ENCODE measurements at regions not wholly inside any gene's neighbourhood (a gene's known extent, or its start where the extent isn't known, plus 50 kb on each side); places are given as distances from the start of the nearest gene placed in this dataset.

GRCh38 chr15:37847776-37848175, 86.7 kb upstream of the TMCO5A start:
- H3K4me3 ChIP-seq (ENCODE audit: control insufficient read depth, low read depth, low read length) = no peak overlapping the region
- DNase-seq (ENCODE audit: low read depth) = no peak
- TF ChIP-seq, protein P1, sequence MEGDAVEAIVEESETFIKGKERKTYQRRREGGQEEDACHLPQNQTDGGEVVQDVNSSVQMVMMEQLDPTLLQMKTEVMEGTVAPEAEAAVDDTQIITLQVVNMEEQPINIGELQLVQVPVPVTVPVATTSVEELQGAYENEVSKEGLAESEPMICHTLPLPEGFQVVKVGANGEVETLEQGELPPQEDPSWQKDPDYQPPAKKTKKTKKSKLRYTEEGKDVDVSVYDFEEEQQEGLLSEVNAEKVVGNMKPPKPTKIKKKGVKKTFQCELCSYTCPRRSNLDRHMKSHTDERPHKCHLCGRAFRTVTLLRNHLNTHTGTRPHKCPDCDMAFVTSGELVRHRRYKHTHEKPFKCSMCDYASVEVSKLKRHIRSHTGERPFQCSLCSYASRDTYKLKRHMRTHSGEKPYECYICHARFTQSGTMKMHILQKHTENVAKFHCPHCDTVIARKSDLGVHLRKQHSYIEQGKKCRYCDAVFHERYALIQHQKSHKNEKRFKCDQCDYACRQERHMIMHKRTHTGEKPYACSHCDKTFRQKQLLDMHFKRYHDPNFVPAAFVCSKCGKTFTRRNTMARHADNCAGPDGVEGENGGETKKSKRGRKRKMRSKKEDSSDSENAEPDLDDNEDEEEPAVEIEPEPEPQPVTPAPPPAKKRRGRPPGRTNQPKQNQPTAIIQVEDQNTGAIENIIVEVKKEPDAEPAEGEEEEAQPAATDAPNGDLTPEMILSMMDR (IDR thresholded peaks at IDR 0.05; ENCODE audit: control insufficient read depth, insufficient read depth, low read depth, low read length, missing control alignments) = no peak

DNA sequence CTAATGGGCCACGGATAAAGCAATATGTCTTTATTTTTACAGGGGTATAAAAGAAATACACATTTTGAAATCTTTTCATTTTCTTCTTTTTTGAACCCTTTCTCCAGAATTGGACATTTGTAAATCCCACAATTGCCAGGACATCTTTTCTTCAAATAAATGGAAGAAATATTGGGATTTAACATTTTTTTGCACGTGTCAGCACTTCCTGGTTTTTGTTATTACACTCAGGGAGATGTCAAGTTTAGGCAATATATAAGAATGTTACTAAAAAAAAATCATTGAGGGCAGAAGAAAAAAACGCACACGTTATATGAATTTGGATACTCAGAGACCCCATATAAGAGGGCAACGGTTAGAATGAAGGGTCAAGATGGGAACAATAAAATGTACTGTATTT, 78.3 kb upstream of the TMCO5A start:
- no peak overlapping the region for H3K4me3 ChIP-seq (ENCODE audit: control insufficient read depth, low read depth, low read length)
- no peak for DNase-seq (ENCODE audit: low read depth)
- TF ChIP-seq, protein P1 (IDR thresholded peaks at IDR 0.05; ENCODE audit: control insufficient read depth, insufficient read depth, low read depth, low read length, missing control alignments) = no peak

GRCh38 chr15:37860896-37861295, 73.5 kb upstream of the TMCO5A start:
- TF ChIP-seq, protein P1 (IDR thresholded peaks at IDR 0.05; ENCODE audit: control insufficient read depth, insufficient read depth, low read depth, low read length, missing control alignments) = no peak
- no peak for DNase-seq (ENCODE audit: low read depth)

DNA sequence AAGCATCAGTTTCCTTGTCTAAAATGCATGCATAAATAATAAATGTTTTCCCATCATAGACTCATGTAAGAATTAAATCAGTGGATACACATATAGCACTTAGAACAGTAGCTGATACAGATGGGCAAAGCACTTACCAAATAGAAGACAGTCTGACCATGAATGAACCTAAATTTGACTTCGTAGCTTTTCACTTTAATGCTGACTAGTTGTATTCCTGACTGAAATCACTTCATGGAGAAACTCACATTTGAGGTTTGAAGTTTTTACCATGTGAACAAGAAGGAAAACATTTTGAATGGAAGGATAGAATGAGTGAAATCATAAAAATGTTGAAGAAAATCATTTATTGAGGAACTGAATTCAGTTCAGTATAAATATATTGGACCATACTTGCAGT, 68.8 kb upstream of the TMCO5A start:
- no peak overlapping the region for H3K4me3 ChIP-seq (ENCODE audit: control insufficient read depth, low read depth, low read length)
- DNase-seq (ENCODE audit: low read depth) = no peak
- TF ChIP-seq, protein P1 (IDR thresholded peaks at IDR 0.05; ENCODE audit: control insufficient read depth, insufficient read depth, low read depth, low read length, missing control alignments) = no peak

More at GRCh38 chr15:37860896-37861295, 73.5 kb upstream of the TMCO5A start:
- no peak overlapping the region for H3K4me3 ChIP-seq (ENCODE audit: control insufficient read depth, low read depth, low read length)

DNA sequence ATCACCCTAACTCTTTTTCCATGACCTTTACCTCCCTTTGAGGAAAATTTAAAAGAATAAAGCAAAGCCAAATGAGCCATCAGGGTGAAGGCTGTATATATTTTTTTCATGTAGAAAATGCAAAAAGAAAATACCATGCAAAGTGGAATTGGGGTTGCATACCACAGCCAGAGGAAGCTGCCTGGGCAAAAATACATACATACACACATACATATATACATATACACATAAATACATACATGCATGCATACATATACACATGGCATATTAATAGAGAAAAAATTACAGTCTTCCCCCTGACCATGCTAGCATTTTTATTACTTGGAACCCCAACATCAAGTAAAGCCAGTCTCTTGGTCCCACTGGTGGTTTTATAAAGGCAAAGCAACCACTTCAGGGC, 63.7 kb upstream of the TMCO5A start:
- TF ChIP-seq, protein P1 (IDR thresholded peaks at IDR 0.05; ENCODE audit: control insufficient read depth, insufficient read depth, low read depth, low read length, missing control alignments) = no peak
- DNase-seq (ENCODE audit: low read depth) = no peak
- H3K4me3 ChIP-seq (ENCODE audit: control insufficient read depth, low read depth, low read length) = no peak overlapping the region

- no peak for DNase-seq (ENCODE audit: low read depth)
- H3K4me3 ChIP-seq (ENCODE audit: control insufficient read depth, low read depth, low read length) = no peak overlapping the region
- TF ChIP-seq, protein P1 (IDR thresholded peaks at IDR 0.05; ENCODE audit: control insufficient read depth, insufficient read depth, low read depth, low read length, missing control alignments) = no peak
Observed at GRCh38 chr15:37872661-37873060, 61.8 kb upstream of the TMCO5A start.

DNA sequence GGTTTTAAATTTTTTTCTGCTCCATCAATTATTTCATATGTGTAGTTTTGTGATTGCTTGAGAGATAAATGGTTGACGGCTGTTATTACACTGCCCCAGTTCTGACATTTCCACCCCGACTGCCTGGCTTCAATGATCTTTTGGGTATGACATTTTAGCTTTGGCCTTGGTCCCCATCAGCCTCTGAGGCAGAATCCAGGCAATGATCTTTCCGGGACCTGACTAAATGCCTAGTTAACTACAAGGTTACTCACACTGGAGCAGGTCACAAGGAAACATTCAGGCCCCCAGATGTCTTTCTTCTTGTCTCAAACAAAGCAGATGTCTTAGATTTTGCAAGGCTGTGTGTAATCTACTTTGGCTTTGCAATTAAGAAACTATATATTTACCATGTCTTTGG, 61.1 kb upstream of the TMCO5A start:
- TF ChIP-seq, protein P1 (IDR thresholded peaks at IDR 0.05; ENCODE audit: control insufficient read depth, insufficient read depth, low read depth, low read length, missing control alignments) = no peak
- H3K4me3 ChIP-seq (ENCODE audit: control insufficient read depth, low read depth, low read length) = no peak overlapping the region
- DNase-seq (ENCODE audit: low read depth) = no peak

Data from AG09309 (cell line).